ENCODE measurements at regions not wholly inside any gene's neighbourhood (a gene's known extent, or its start where the extent isn't known, plus 50 kb on each side); places are given as distances from the start of the nearest gene placed in this dataset. TPM values are rescaled to one million over a fixed set of nuclear protein-coding genes. Genes with fewer than 3 reads are reported as not detected.

Small RNA genes in the stretch of these regions (small RNA-seq; reads per million reads assigned to genes)
- gene AC018554.2 (ENCODE audit: low replicate concordance) = not detected
- gene AC092121.1 (ENCODE audit: low replicate concordance) = not detected
- not detected for gene RF00017 (ENCODE audit: low replicate concordance)
- 1.6 reads per million, percentile 76 among the genes with 10 or more reads in this experiment for gene RNU4-58P (ENCODE audit: low replicate concordance)
- gene RPS27P27 (ENCODE audit: low replicate concordance) = not detected
